Thymus (tissue), 11 donors: ENCODE measurements at regions not wholly inside any gene's neighbourhood (a gene's known extent, or its start where the extent isn't known, plus 50 kb on each side); places are given as distances from the start of the nearest gene placed in this dataset.
"Not testable (repeated sequence)": the region's sequence is repeated elsewhere in the genome, so short reads cannot be mapped to it uniquely, and the experiment has no call there.

Experiments
- DNase-seq, 9 donors: peaks; one replicate each; pipeline ENCODE4 v3.0.0-alpha.2; 2013; ENCODE audit warnings: low spot score in 9 of 9, low read depth in 6 of 9, missing footprints in 1 of 9
- H3K27ac ChIP-seq, 2 donors: one replicate each; pipeline ENCODE4 v1.5.1; 2013; ENCODE audit warnings: control low read depth in 1 of 2, low read depth in 1 of 2, low read length in 1 of 2, mild to moderate bottlenecking in 1 of 2, moderate library complexity in 1 of 2
- H3K27me3 ChIP-seq, 2 donors: one replicate each; pipeline ENCODE4 v1.5.1; 2013; ENCODE audit warnings: low read length in 1 of 2; ENCODE audit not compliant: control insufficient read depth in 2 of 2, insufficient read depth in 1 of 2
- H3K36me3 ChIP-seq, 2 donors: one replicate each; pipeline ENCODE4 v1.5.1; 2013; ENCODE audit warnings: low read length in 1 of 2, mild to moderate bottlenecking in 1 of 2, moderate library complexity in 1 of 2; ENCODE audit not compliant: control insufficient read depth in 2 of 2, insufficient read depth in 2 of 2
- H3K4me1 ChIP-seq, 2 donors: one replicate each; pipeline ENCODE4 v1.5.1; 2013; ENCODE audit warnings: low read length in 2 of 2; ENCODE audit not compliant: control insufficient read depth in 2 of 2, insufficient read depth in 2 of 2
- H3K4me3 ChIP-seq, 2 donors: one replicate each; pipeline ENCODE4 v1.5.1; 2013; ENCODE audit warnings: low read length in 2 of 2, control low read depth in 1 of 2, mild to moderate bottlenecking in 1 of 2
- H3K9me3 ChIP-seq, 2 donors: one replicate each; pipeline ENCODE4 v1.5.1; 2013; ENCODE audit warnings: low read length in 1 of 2, mild to moderate bottlenecking in 1 of 2; ENCODE audit not compliant: control insufficient read depth in 2 of 2, insufficient read depth in 1 of 2
- WGBS: extraction: QIAGEN DNeasy Blood & Tissue Kit; methylation state at CpG from one replicate; pipeline ENCODE4 v1.1.7; 2013; 5-methylcytosine and 5-hydroxymethylcytosine counted together
- donor health status: healthy.

GRCh38 chr14:48710133-48710532 lies 876.0 kb downstream of the RPS29 start:
- no peak for DNase-seq
- H3K36me3 ChIP-seq, result no peaks in the 10 kb centered on the region
- H3K4me3 ChIP-seq, result no peak overlapping the region
- 89% methylated on average over 1 of the region's 1 CpG for WGBS
- no peak overlapping the region for H3K27ac ChIP-seq
- H3K27me3 ChIP-seq, result no peaks in the 10 kb centered on the region
- no peaks in the 10 kb centered on the region for H3K9me3 ChIP-seq
- no peaks in the 10 kb centered on the region for H3K4me1 ChIP-seq

- Histone ChIP-seq H3K4me1 (no peaks in the 10 kb centered on the region), H3K9me3 (no peaks in the 10 kb centered on the region), H3K4me3 (no peak overlapping the region), H3K27ac (no peak overlapping the region), H3K27me3 (no peaks in the 10 kb centered on the region), H3K36me3 (no peaks in the 10 kb centered on the region)
- 99% methylated on average over 1 of the region's 1 CpG for WGBS
- DNase-seq, result no peak
Observed at GRCh38 chr14:48709277-48709785, 876.8 kb downstream of the RPS29 start.

GRCh38 chr14:48704639-48705038 lies 881.5 kb downstream of the RPS29 start:
- H3K27me3 ChIP-seq, result no peaks in the 10 kb centered on the region
- no peak overlapping the region for H3K27ac ChIP-seq
- H3K9me3 ChIP-seq, result no peaks in the 10 kb centered on the region
- no peaks in the 10 kb centered on the region for H3K36me3 ChIP-seq
- H3K4me3 ChIP-seq, result no peak overlapping the region
- DNase-seq, result no peak
- H3K4me1 ChIP-seq, result no peaks in the 10 kb centered on the region

GRCh38 chr14:48703728-48704467 lies 882.3 kb downstream of the RPS29 start:
- H3K27ac ChIP-seq, result no peak overlapping the region
- no peaks in the 10 kb centered on the region for H3K36me3 ChIP-seq
- H3K9me3 ChIP-seq, result no peaks in the 10 kb centered on the region
- no peak overlapping the region for H3K4me3 ChIP-seq
- no peaks in the 10 kb centered on the region for H3K4me1 ChIP-seq
- DNase-seq, result no peak
- no peaks in the 10 kb centered on the region for H3K27me3 ChIP-seq
- 59% methylated on average over 2 of the region's 2 CpGs for WGBS

GRCh38 chr14:48697362-48697761 lies 888.8 kb downstream of the RPS29 start:
- over 99% methylated on average over 6 of the region's 6 CpGs for WGBS
- H3K9me3 ChIP-seq, H3K27me3 ChIP-seq, H3K27ac ChIP-seq, H3K4me1 ChIP-seq, DNase-seq, H3K4me3 ChIP-seq, H3K36me3 ChIP-seq: not testable (repeated sequence)

GRCh38 chr14:48693793-48694192 lies 892.4 kb downstream of the RPS29 start:
- Histone ChIP-seq H3K9me3 (no peaks in the 10 kb centered on the region), H3K4me3 (no peak overlapping the region), H3K27me3 (no peaks in the 10 kb centered on the region), H3K27ac (no peak overlapping the region), H3K4me1 (no peaks in the 10 kb centered on the region), H3K36me3 (no peaks in the 10 kb centered on the region)
- DNase-seq, result no peak
- 84% methylated on average over 1 of the region's 1 CpG for WGBS

GRCh38 chr14:48690349-48690748 lies 895.8 kb downstream of the RPS29 start:
- Histone ChIP-seq H3K27me3 (no peaks in the 10 kb centered on the region), H3K4me3 (no peak overlapping the region), H3K27ac (no peak overlapping the region), H3K36me3 (no peaks in the 10 kb centered on the region), H3K9me3 (no peaks in the 10 kb centered on the region), H3K4me1 (no peaks in the 10 kb centered on the region)
- no peak for DNase-seq
- WGBS, result 97% methylated on average over 1 of the region's 1 CpG

- DNase-seq, result no peak
- H3K4me1 ChIP-seq, result no peaks in the 10 kb centered on the region
- no peaks in the 10 kb centered on the region for H3K9me3 ChIP-seq
- no peak overlapping the region for H3K4me3 ChIP-seq
- no peaks in the 10 kb centered on the region for H3K36me3 ChIP-seq
- no peak overlapping the region for H3K27ac ChIP-seq
- H3K27me3 ChIP-seq, result no peaks in the 10 kb centered on the region
- 97% methylated on average over 3 of the region's 3 CpGs for WGBS
Observed at GRCh38 chr14:48686650-48687049, 899.5 kb downstream of the RPS29 start.

GRCh38 chr14:48672506-48672905 lies 913.7 kb downstream of the RPS29 start:
- no peaks in the 10 kb centered on the region for H3K4me1 ChIP-seq
- no peaks in the 10 kb centered on the region for H3K36me3 ChIP-seq
- DNase-seq, result no peak
- no peak overlapping the region for H3K4me3 ChIP-seq
- H3K27me3 ChIP-seq, result no peaks in the 10 kb centered on the region
- peaks cover 0 to 5% of the 10 kb centered on the region in 2 donors for H3K9me3 ChIP-seq
- no peak overlapping the region for H3K27ac ChIP-seq
- 62% methylated on average over 2 of the region's 2 CpGs for WGBS
